Left lobe of liver (tissue), 2 donors: ENCODE measurements at regions not wholly inside any gene's neighbourhood (a gene's known extent, or its start where the extent isn't known, plus 50 kb on each side); places are given as distances from the start of the nearest gene placed in this dataset.

ENCODE experiments used
- ATAC-seq: fragments of 200-7000 bp; cut with Tn5 transposase; one replicate; pipeline ENCODE4 v1.9.1; 2020; ENCODE audit warnings: mild to moderate bottlenecking, moderate library complexity
- DNase-seq: peaks from one replicate; pipeline ENCODE4 v3.0.0-alpha.2; 2020; ENCODE audit warnings: low spot score
- donor health status: DM: no; HTN: no; CAD: no; lungs with moderate emphysema.
- donor health status: DM: no; HTN: yes; CAD: no.

DNA sequence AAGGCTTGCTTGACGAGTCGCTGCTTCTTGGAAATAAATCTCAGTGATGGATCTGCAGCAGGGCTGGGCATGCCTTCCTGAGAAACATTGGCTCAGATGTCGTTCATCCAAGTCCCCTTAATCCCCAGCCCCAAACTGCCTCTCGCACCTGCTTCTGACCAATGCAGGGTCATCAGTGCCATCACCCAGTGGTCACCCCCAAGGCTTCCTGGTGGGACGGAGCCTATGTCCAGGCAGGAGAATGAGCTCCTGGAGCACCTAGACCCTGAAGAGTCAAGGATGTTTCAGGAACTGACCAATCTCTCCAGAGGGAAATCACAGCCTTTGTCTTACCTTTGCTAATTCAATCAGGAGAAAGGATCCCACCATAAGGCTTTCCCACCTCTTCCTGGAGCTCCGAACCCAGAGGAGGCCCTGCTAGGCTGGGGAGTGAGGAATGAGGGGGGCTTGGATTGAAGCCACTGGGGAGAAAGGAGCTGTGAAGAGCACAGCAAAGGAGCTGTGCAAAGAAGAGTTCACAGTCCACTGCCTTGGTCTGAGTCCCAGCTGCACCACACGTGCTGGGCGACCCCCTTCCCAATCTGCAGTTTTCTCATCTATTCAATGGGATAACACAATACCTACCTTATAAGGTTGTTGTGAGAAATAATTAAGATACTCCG is 416.1 kb downstream of the NPHP4 start:
- DNase-seq (no peak), ATAC-seq (no peak)

DNA sequence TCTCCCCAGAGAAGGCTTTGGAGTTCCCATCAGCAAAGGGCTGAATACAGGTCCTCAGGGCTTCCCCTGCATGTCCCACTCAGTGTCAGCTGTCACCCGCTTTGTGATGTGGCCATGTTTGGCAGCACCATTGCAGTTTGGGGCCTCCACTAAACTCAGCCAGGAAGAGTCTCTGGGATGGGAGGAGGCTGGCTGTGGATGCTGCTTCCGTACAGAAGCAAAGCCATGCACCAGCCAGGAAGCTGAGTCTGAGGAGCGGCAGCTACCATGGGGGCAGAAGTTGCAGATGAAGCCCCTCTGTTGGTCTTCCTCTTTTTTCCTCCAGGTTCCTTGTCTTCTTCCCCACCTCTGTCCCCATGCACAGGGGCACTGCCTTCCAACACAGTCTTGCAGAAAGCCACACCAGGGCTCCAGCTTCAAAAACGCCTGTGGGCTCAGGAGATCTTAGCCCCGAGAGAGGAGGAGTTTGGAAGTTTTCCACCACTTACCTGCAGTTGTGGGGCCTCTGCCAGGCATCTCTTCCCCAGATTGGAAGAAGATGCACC is 416.8 kb downstream of the NPHP4 start:
- DNase-seq (no peak), ATAC-seq (no peak)

- no peak for ATAC-seq
- DNase-seq, result no peak
Measured at GRCh38 chr1:5574641-5575040, 417.6 kb downstream of the NPHP4 start.

DNA sequence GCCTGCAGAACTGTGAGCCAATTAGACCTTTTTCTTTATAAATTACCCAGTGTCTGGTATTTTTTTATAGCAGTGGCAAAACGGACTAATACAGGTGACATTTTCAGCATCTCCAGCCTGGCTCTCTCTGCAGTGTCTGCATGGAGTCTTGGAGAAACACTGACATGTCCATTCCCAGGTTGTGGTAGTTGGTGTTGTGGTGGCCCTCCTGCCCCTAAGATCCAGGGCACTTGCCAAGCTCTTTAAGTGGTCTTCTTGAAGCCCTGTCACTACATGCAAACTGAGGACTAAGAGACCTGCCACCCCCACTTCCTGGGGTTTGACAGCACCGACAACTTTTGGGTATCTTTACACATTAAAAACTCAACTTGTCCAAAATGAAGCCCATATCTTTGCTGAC is 419.4 kb downstream of the NPHP4 start:
- ATAC-seq, result no peak
- DNase-seq, result no peak

DNA sequence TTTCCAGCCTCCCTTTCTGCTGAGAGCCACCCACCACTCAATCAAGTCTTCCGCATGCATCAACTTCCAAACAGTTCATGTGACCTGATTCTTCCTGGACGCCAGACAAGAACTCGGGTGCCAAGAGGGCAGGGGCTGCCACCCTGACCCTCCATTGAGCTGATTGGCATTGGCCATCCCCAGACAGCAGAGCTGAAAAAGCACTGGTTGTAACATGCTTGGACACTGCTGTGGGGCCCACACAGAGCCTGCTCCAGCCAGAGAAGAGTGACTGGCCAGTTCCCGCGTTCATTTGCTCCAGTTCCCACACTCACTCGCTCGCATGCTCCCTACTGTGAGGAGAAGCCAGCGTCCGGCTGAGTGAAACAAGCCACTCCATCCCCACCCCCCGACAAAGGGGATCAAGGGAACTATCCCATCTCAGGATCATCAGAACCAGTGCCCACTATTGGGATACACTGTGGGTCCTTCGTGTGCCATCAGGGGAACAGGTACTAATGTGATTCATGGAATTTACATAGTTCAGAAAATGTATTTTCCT is 420.3 kb downstream of the NPHP4 start:
- DNase-seq, result no peak
- ATAC-seq, result no peak

- no peak for ATAC-seq
- DNase-seq, result no peak
Measured at GRCh38 chr1:5571438-5571837, 420.8 kb downstream of the NPHP4 start.

DNA sequence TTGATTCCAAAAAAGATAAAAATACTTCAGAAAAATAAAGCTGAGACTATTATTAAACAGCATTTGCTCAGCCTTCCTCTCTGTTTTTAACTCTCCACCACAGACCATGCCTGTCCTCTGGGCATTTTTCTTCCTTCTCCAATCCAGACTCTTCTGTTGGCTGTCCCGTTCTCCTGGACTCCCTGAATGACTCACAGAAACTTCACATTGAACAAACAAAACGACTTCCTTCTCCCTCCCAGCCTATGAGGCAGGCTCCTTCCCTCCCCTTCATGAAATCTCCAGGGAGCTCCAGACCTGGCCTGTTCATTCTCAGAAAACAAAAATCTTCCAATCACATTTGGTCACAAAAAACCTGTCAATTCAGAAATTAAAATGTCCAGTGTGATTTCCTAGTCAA is 421.3 kb downstream of the NPHP4 start:
- DNase-seq, result no peak
- no peak for ATAC-seq

GRCh38 chr1:5568321-5568720 is 423.9 kb downstream of the NPHP4 start:
- DNase-seq, result no peak

GRCh38 chr1:5567839-5568238 is 424.4 kb downstream of the NPHP4 start:
- ATAC-seq (no peak), DNase-seq (no peak)

More at GRCh38 chr1:5568321-5568720, 423.9 kb downstream of the NPHP4 start:
- ATAC-seq, result no peak

- no peak for DNase-seq
- ATAC-seq, result no peak
Measured at GRCh38 chr1:5566924-5567323, 425.3 kb downstream of the NPHP4 start.

DNA sequence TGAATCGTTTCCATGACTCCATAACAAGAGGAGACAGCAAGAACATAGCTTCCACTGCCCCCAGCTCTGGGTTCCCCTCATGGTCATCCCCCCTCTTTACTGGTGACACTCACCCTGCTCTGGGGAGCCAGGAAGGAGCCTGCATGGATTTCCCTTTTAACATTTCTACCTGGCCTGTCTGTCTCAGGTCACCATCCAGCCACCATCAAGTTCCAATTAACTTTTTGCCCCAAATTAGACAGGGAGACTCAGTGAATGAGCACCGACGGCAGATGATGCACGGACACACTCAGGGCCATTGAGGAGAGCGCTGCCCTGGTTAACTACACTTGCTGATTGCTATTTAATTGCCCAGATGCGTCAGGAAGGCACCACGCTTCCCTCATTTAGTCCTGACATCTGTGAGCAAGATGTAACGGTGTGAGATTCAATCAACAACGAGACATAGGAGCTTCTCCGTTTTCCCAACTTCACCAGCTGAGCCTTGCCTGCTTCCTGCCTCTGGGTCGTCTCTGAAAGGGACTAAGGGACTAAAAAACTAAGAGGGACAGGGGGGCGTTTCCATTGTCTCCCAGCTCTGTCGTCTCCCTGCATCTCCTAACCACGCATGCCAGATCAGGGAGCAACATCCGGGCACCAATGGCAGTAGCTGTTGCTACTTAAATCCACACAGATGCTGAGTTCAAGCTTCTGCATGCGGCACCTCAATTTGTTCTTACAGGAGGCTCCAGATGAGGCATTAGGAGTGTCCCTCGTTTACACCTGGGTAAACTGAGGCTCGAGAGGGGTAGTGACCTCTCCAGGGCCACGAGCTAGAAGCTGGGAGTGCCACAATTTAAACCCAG is 426.7 kb downstream of the NPHP4 start:
- ATAC-seq (no peak), DNase-seq (no peak)

GRCh38 chr1:5564578-5565257 is 427.5 kb downstream of the NPHP4 start:
- DNase-seq (no peak), ATAC-seq (no peak)

GRCh38 chr1:5563861-5564577 is 428.2 kb downstream of the NPHP4 start:
- ATAC-seq (no peak), DNase-seq (no peak)

GRCh38 chr1:5562769-5563168 is 429.5 kb downstream of the NPHP4 start:
- ATAC-seq (no peak), DNase-seq (no peak)

DNA sequence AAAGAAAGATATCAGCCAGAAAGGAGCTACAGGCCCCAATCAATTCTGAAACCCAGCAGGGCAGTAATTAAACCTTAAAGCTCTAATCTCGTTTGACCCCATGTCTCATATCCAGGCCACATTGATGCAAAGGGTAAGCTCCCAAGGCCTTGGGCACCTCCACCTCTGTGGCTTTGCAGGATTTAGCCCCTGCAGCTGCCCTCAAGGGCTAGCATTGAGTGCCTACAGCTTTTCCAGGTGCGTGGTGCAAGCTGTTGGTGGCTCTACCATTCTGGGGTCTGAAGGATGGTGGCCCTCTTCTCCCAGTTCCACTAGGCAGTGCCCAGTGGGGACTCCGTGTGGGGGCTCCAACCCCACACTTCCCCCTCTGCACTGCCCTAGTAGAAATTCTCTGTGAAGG is 429.9 kb downstream of the NPHP4 start:
- ATAC-seq (no peak), DNase-seq (no peak)

DNA sequence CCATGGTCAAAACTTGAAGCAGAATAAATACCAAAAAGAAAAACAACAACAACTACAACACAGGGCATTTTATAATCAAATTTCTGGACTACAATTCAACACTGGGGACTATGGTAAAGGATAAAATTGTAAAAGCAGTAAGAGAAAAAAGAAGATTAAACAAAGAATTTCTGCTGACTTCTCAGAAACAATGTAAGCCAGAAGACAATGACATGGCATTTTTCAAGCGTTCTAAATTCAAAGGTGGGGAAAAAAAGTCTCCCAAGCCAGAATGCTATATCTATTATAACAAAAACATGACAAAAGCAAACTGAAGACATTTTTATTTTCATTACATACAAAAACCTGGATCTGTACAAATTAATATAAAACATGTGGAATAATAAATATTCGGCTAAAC is 433.1 kb downstream of the NPHP4 start:
- DNase-seq (no peak), ATAC-seq (no peak)

GRCh38 chr1:5555853-5556252 is 436.4 kb downstream of the NPHP4 start:
- DNase-seq (no peak), ATAC-seq (no peak)

DNA sequence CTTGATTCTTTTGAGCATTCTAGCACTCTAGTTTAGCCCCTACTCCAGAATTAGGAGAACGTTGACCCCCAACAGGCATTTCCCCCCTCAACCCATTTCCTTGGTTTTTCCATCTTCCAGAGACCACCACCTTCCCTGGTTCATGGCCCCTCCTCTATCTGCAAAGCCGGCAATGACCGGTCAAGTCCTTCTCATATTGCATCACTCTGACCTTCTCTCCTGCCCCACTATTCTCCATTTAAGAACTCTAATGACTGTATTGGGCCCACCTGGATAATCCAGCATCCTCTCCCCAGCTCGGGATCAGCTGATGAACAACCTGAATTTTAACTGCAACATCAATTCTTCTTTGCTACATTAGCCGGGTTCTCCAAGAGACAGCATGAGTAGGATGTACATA is 437.4 kb downstream of the NPHP4 start:
- ATAC-seq (no peak), DNase-seq (no peak)

- DNase-seq (no peak), ATAC-seq (no peak)
Measured at GRCh38 chr1:5554111-5554510, 438.1 kb downstream of the NPHP4 start.

- ATAC-seq (no peak), DNase-seq (no peak)
Measured at GRCh38 chr1:5552787-5553484, 439.3 kb downstream of the NPHP4 start.
